ENCODE measurements at regions not wholly inside any gene's neighbourhood (a gene's known extent, or its start where the extent isn't known, plus 50 kb on each side); places are given as distances from the start of the nearest gene placed in this dataset.
"Not testable (repeated sequence)": the region's sequence is repeated elsewhere in the genome, so short reads cannot be mapped to it uniquely, and the experiment has no call there.

- DNase-seq (ENCODE audit: low spot score) = no peak
Observed at GRCh38 chr15:62862717-62863116, 179.8 kb upstream of the TPM1 start.

GRCh38 chr15:62866366-62866765, 176.2 kb upstream of the TPM1 start:
- no peak for DNase-seq (ENCODE audit: low spot score)

GRCh38 chr15:62867844-62868243, 174.7 kb upstream of the TPM1 start:
- DNase-seq (ENCODE audit: low spot score) = no peak

GRCh38 chr15:62868507-62868906, 174.0 kb upstream of the TPM1 start:
- no peak for DNase-seq (ENCODE audit: low spot score)

- DNase-seq (ENCODE audit: low spot score) = no peak
Observed at GRCh38 chr15:62869116-62869515, 173.4 kb upstream of the TPM1 start.

DNA sequence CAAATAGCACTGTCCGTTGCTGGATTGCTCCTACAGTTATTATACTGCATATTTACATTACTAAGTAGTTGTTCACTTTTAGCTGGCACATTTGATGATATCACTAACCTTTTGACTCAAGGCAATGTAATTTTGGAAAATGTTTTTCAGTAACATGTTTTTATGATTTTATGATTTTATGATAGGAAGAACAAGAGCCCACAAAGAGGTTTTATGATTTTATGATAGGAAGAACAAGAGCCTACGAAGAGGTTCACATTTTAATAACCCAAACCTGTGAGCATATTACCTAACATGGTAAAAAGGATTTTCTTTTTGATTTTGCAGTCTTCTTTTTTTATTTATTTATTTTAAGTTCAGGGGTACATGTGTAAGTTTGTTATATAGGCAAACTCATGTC, 172.3 kb upstream of the TPM1 start:
- no peak for DNase-seq (ENCODE audit: low spot score)

- DNase-seq (ENCODE audit: low spot score) = not testable (repeated sequence)
Observed at GRCh38 chr15:62870701-62871100, 171.8 kb upstream of the TPM1 start.

GRCh38 chr15:62873203-62873602, 169.3 kb upstream of the TPM1 start:
- DNase-seq (ENCODE audit: low spot score) = no peak

GRCh38 chr15:62874064-62874463, 168.5 kb upstream of the TPM1 start:
- no peak for DNase-seq (ENCODE audit: low spot score)

DNA sequence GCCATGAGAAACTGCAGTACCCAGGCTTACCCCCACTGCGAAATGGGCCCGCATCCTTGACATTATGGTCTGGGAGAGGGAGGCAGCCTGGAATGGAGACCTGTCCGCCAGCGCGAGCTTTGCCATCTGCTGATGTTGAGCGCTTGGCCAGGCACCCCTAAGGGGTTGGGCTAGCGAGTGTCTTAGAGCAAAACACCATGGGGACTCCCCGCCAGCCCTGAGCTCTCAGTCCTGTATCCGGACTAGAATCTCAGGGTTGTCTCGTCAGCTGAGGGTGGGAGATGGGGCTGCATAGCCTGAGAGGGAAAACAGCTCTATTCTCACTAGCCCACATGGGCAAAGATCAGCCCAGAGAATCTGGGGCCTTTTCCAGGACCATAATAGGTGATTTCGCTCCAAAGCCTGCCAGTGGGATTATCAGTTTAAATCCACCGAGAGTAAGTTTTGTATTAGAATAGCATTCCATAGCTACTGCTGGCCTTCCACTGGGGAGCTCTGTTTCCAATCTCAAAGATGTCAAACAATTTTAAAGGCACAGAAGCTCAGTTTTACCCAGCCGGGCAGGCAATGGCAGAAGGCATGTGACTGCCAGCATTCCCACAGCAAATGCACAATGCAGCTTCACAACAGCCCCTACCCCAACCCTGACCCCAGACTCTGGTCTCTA, 167.5 kb upstream of the TPM1 start:
- DNase-seq (ENCODE audit: low spot score) = no peak

GRCh38 chr15:62875626-62876021, 166.9 kb upstream of the TPM1 start:
- DNase-seq (ENCODE audit: low spot score) = no peak

DNA sequence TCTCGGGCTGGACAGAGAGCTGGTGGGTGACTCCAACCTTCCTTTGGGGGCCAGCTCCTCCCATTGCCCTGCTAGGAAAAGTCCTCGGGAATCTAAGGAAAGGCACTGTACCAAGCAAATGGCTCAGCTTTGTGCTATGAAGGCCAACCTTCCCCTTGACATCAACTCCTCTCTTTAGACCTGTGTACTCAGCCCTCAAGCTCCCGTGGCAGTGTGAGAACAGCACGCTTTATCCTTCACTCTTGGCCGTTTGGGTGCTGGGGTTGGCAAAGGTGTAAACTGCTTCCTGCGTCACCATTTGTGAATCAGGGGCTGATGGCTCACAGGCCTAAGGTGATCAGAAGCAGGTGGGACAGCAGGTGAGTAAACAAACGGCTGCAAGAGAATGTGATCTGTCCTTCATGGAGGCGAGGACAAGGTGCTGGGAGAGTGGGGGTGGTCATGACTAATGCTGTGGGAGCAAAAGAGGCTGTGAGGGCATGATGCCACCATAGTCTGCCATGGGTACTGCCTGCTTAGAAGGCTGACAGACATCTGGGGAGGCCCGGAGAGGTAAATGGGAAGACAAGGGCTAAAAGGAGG, 165.2 kb upstream of the TPM1 start:
- DNase-seq (ENCODE audit: low spot score) = no peak

DNA sequence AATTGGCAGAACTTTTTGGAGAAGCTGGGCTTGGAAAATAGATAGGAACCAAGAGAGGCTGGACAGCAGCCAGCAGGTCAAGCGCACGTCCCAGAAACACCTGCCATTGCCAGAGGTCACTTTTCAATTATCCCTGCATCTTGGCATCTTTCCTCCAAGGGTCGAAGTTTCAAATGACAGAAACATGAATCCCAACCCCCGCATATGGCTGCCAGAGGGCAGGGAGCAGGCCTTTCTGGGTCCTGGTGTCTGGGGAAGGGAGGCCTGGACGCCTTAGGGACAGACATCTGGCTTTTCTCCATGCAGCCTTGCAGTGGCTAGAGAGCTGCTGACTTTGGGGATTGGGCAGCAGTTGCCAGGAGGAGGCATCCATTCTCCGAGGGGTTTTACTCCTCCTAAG, 164.5 kb upstream of the TPM1 start:
- no peak for DNase-seq (ENCODE audit: low spot score)

- DNase-seq (ENCODE audit: low spot score) = no peak
Observed at GRCh38 chr15:62879770-62880169, 162.8 kb upstream of the TPM1 start.

DNA sequence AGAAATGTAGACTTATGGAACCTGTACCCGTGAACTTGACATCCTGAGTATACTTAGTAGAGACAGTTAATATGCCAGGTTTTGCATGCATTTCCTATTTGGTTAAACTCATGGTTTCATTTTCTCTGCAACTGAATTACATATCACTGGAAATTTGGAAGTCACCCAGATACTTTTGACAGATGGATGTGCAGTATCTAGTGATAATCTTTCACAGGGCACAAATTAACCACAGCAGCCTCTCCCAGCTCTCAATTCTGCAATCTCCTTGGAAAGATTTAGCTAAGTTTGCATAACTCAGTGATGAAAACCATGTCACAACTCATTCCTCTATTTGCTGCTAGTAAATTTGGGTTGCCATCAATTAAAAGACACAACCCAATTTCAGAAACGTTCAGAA, 162.3 kb upstream of the TPM1 start:
- DNase-seq (ENCODE audit: low spot score) = no peak

- DNase-seq (ENCODE audit: low spot score) = no peak
Observed at GRCh38 chr15:62881056-62881455, 161.5 kb upstream of the TPM1 start.

GRCh38 chr15:62883938-62884479, 158.5 kb upstream of the TPM1 start:
- DNase-seq (ENCODE audit: low spot score) = no peak

- DNase-seq (ENCODE audit: low spot score) = no peak
Observed at GRCh38 chr15:62886431-62887071, 156.0 kb upstream of the TPM1 start.

GRCh38 chr15:62887113-62887570, 155.4 kb upstream of the TPM1 start:
- no peak for DNase-seq (ENCODE audit: low spot score)

- DNase-seq (ENCODE audit: low spot score) = no peak
Observed at GRCh38 chr15:62888623-62889022, 153.9 kb upstream of the TPM1 start.

GRCh38 chr15:62889141-62889661, 153.3 kb upstream of the TPM1 start:
- no peak for DNase-seq (ENCODE audit: low spot score)

DNA sequence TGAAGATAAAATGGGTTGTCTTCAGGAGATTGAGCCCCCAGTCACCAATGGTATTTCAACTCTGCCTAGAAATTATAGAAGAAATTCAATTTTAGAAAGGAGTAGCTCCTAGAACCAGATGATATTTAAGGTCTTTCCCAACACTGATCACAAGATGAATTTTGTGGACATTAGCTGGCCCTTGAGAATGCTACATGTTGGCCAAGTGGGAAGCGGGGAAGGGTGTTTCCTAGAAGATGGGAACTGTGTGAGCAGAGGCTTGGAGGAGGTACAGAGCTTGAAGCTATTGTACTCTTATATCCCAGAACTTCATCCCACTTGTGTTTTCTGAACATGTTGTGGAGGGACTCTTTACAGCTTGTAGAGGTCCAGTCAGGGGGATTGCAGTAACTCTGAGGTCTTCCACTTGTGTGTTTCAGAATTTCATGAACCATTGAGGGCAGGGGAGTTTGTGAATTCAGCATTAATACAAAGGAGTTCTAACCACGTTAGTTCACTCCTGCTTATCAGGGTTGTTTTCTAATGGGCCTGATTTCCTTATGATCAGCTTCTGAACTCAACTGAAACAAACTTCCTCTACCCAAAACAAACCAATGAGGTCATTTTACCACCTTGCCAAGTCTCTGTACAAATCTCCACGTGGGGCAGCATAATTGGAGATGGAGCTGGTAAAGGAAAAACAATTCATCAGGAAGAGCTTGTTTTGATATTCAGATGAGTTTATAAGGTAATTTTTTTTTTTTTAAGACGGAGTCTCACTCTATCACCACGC, 152.6 kb upstream of the TPM1 start:
- no peak for DNase-seq (ENCODE audit: low spot score)

Data from germinal center (tissue), 1 donor.